ENCODE measurements at regions not wholly inside any gene's neighbourhood (a gene's known extent, or its start where the extent isn't known, plus 50 kb on each side); places are given as distances from the start of the nearest gene placed in this dataset.

- Histone ChIP-seq H3K9me3 (ENCODE audit: control insufficient read depth, low read length) (no peaks in the 10 kb centered on the region), H3K36me3 (ENCODE audit: control insufficient read depth, insufficient read depth, low read length) (no peaks in the 10 kb centered on the region), H3K4me1 (ENCODE audit: control insufficient read depth, insufficient read depth, low read length) (no peaks in the 10 kb centered on the region), H3K4me3 (ENCODE audit: insufficient read depth, low read depth, low read length) (no peak overlapping the region), H3K27me3 (ENCODE audit: control insufficient read depth, insufficient read depth, low read length, poor library complexity, severe bottlenecking) (no peaks in the 10 kb centered on the region), H3K27ac (ENCODE audit: insufficient read depth, low read depth, low read length, poor library complexity, severe bottlenecking) (no peak overlapping the region)
- WGBS, 2 experiments: 88 to 91% methylated on average over 17 of the region's 18 CpGs
Observed at GRCh38 chr10:35898716-35899440, 256.8 kb upstream of the FZD8 start.

DNA sequence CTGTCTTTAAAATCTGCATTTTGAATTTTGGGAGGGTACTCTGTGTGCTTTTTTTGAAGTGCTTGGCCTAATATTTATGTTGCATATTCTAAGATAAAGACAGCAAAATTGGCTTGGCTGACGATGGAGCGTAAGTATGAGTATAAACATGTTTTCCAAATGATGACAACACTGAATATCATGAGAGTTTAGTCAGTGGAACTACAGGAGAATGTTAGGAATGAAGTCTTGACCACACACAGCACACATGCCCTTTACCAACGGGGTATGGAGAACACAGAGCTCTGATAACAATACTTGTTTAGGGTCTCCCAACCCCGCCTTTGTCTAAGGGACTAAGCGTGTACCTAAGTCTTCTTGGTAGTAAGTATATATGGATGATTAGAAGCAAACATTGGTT, 253.9 kb upstream of the FZD8 start:
- 96 to 98% methylated on average over 5 of the region's 5 CpGs for WGBS, 2 experiments

DNA sequence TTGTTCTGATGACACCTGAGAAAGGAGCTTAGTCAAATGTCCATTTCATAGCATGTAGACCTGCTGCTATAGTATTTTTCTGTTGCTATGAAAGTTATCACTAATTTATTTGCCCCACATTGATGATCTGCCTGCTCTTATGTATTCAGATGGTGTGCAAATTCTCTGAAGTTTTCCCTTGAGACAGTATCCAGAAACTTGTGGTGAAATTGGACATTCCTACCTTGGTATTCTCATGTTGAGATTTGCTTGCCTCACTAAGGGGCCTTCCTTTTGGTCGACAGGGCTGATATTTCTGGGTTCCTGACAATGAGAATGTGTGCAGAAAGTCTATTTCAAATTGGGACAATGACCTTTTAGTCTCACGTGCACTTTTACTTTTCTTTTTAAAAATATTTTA, 253.2 kb upstream of the FZD8 start:
- H3K9me3 ChIP-seq (ENCODE audit: control insufficient read depth, low read length): no peaks in the 10 kb centered on the region
- WGBS, 2 experiments: 95 to 100% methylated on average over 1 to 2 of the region's 2 CpGs
- no peak overlapping the region for H3K27ac ChIP-seq (ENCODE audit: insufficient read depth, low read depth, low read length, poor library complexity, severe bottlenecking)

More for the DNA sequence above, 253.9 kb upstream of the FZD8 start:
- no peak overlapping the region for H3K4me3 ChIP-seq (ENCODE audit: insufficient read depth, low read depth, low read length)
- no peak overlapping the region for H3K27ac ChIP-seq (ENCODE audit: insufficient read depth, low read depth, low read length, poor library complexity, severe bottlenecking)
- no peaks in the 10 kb centered on the region for H3K36me3 ChIP-seq (ENCODE audit: control insufficient read depth, insufficient read depth, low read length)
- no peaks in the 10 kb centered on the region for H3K4me1 ChIP-seq (ENCODE audit: control insufficient read depth, insufficient read depth, low read length)
- no peaks in the 10 kb centered on the region for H3K27me3 ChIP-seq (ENCODE audit: control insufficient read depth, insufficient read depth, low read length, poor library complexity, severe bottlenecking)
- H3K9me3 ChIP-seq (ENCODE audit: control insufficient read depth, low read length): no peaks in the 10 kb centered on the region

DNA sequence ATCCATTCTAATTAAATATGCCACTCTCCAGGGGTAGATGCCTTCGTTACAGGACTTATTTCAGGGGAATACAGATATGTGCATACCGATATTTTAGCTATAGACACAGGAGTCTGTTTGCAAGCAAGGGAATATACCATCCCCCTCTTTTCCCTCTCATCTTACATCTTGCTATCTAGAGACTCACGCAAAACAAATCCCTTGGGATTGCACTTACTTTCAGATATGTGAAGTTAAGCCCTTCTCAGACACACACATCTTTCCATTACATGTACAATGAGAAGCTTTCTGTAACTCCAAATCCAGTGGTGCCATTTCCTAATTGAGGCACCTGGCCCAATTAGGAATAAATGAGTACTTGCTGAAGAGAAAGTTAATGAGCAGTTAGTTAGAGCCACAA, 250.4 kb upstream of the FZD8 start:
- Histone ChIP-seq H3K36me3 (ENCODE audit: control insufficient read depth, insufficient read depth, low read length) (no peaks in the 10 kb centered on the region), H3K9me3 (ENCODE audit: control insufficient read depth, low read length) (no peaks in the 10 kb centered on the region), H3K27ac (ENCODE audit: insufficient read depth, low read depth, low read length, poor library complexity, severe bottlenecking) (no peak overlapping the region), H3K27me3 (ENCODE audit: control insufficient read depth, insufficient read depth, low read length, poor library complexity, severe bottlenecking) (no peaks in the 10 kb centered on the region), H3K4me1 (ENCODE audit: control insufficient read depth, insufficient read depth, low read length) (no peaks in the 10 kb centered on the region), H3K4me3 (ENCODE audit: insufficient read depth, low read depth, low read length) (no peak overlapping the region)
- WGBS, 2 experiments: 88 to 93% methylated on average over 3 of the region's 3 CpGs

More for the DNA sequence above, 253.2 kb upstream of the FZD8 start:
- no peaks in the 10 kb centered on the region for H3K4me1 ChIP-seq (ENCODE audit: control insufficient read depth, insufficient read depth, low read length)
- no peak overlapping the region for H3K4me3 ChIP-seq (ENCODE audit: insufficient read depth, low read depth, low read length)
- H3K27me3 ChIP-seq (ENCODE audit: control insufficient read depth, insufficient read depth, low read length, poor library complexity, severe bottlenecking): no peaks in the 10 kb centered on the region
- H3K36me3 ChIP-seq (ENCODE audit: control insufficient read depth, insufficient read depth, low read length): no peaks in the 10 kb centered on the region

- H3K4me1 ChIP-seq (ENCODE audit: control insufficient read depth, insufficient read depth, low read length): no peaks in the 10 kb centered on the region
- no peaks in the 10 kb centered on the region for H3K36me3 ChIP-seq (ENCODE audit: control insufficient read depth, insufficient read depth, low read length)
- H3K9me3 ChIP-seq (ENCODE audit: control insufficient read depth, low read length): no peaks in the 10 kb centered on the region
- WGBS, 2 experiments: 70 to 82% methylated on average over 2 of the region's 2 CpGs
- H3K27me3 ChIP-seq (ENCODE audit: control insufficient read depth, insufficient read depth, low read length, poor library complexity, severe bottlenecking): no peaks in the 10 kb centered on the region
- no peak overlapping the region for H3K4me3 ChIP-seq (ENCODE audit: insufficient read depth, low read depth, low read length)
- no peak overlapping the region for H3K27ac ChIP-seq (ENCODE audit: insufficient read depth, low read depth, low read length, poor library complexity, severe bottlenecking)
Observed at GRCh38 chr10:35890676-35891495, 248.8 kb upstream of the FZD8 start.

DNA sequence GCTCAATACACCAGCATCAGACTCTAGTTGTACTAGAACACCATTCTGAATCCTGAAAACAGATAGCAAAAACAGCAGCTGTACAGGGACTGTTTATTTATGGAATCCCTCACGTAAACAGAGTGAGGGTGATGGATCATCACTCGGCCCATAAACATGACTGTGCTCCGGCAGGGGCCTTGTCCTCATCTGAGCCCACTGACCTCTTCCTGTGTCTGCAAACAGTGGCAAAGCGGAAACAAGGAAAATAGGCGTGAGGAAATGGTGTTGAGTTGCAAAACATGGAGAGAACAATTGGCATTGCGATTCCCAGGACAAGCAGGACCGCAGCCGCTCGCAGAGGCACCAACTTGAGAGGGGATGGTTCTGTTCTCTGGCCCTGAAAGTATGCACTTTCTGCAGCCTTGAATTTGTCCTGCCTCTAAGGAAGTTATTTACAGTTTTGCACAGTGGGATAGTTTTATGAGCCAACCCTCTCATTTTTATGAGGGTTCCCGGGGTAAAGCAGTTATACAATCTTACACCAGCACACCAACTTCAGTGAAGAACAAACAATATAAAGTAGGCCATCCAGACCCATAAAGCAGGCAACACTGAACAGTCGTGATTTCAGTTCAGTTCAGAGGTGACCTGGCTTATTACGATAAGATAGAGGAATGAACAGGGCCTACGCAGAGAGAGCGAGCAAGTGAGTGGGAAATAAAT, 248.0 kb upstream of the FZD8 start:
- no peaks in the 10 kb centered on the region for H3K36me3 ChIP-seq (ENCODE audit: control insufficient read depth, insufficient read depth, low read length)

DNA sequence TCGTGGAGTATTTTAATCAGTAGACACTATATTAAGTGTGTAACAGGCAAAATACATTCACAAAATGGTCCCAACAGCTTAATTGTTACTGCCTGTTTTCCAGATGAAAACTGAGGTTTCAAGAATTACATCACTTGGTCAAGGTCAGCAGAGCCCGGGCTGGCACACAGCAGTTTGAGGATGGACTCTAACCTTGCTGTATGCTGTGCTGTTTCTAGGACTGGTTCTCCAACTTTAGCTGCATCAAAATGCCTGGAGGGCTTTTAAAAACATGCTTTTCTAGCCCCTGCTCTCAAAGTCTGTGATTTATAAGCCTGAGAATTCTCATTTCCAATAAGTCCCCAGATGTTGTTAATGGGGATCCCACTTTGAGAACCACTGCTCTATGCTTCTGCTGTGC, 247.1 kb upstream of the FZD8 start:
- Histone ChIP-seq H3K4me1 (ENCODE audit: control insufficient read depth, insufficient read depth, low read length) (peaks cover 9% of the 10 kb centered on the region), H3K27me3 (ENCODE audit: control insufficient read depth, insufficient read depth, low read length, poor library complexity, severe bottlenecking) (no peaks in the 10 kb centered on the region), H3K9me3 (ENCODE audit: control insufficient read depth, low read length) (no peaks in the 10 kb centered on the region), H3K4me3 (ENCODE audit: insufficient read depth, low read depth, low read length) (no peak overlapping the region), H3K27ac (ENCODE audit: insufficient read depth, low read depth, low read length, poor library complexity, severe bottlenecking) (no peak overlapping the region), H3K36me3 (ENCODE audit: control insufficient read depth, insufficient read depth, low read length) (no peaks in the 10 kb centered on the region)
- 95 to 98% methylated on average over 1 of the region's 2 CpGs for WGBS, 2 experiments

More for the DNA sequence above, 248.0 kb upstream of the FZD8 start:
- 93 to 95% methylated on average over 14 of the region's 14 CpGs for WGBS, 2 experiments
- Histone ChIP-seq H3K27me3 (ENCODE audit: control insufficient read depth, insufficient read depth, low read length, poor library complexity, severe bottlenecking) (no peaks in the 10 kb centered on the region), H3K27ac (ENCODE audit: insufficient read depth, low read depth, low read length, poor library complexity, severe bottlenecking) (no peak overlapping the region), H3K4me3 (ENCODE audit: insufficient read depth, low read depth, low read length) (no peak overlapping the region), H3K4me1 (ENCODE audit: control insufficient read depth, insufficient read depth, low read length) (no peaks in the 10 kb centered on the region), H3K9me3 (ENCODE audit: control insufficient read depth, low read length) (no peaks in the 10 kb centered on the region)

DNA sequence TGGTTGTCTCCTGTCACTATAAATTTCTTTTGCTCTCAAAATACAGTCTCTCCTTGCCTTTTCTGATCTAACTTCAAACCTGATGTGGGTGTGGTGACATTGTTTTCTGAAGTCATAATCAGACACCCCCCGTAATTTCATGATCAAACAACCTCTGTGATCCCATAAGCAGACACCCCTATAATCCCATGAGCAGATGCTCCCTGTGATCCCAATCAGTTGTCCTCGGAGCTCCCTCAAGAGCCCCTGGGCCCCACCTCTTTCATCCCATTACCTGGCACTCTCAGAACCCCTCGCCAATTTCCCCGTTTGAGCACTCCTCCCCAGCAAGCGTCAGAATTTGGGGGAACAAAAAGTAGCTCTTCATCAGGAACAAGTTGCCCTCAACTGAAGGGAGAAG, 246.3 kb upstream of the FZD8 start:
- Histone ChIP-seq H3K27me3 (ENCODE audit: control insufficient read depth, insufficient read depth, low read length, poor library complexity, severe bottlenecking) (no peaks in the 10 kb centered on the region), H3K36me3 (ENCODE audit: control insufficient read depth, insufficient read depth, low read length) (no peaks in the 10 kb centered on the region), H3K4me3 (ENCODE audit: insufficient read depth, low read depth, low read length) (no peak overlapping the region), H3K9me3 (ENCODE audit: control insufficient read depth, low read length) (no peaks in the 10 kb centered on the region), H3K27ac (ENCODE audit: insufficient read depth, low read depth, low read length, poor library complexity, severe bottlenecking) (no peak overlapping the region), H3K4me1 (ENCODE audit: control insufficient read depth, insufficient read depth, low read length) (peaks cover 14% of the 10 kb centered on the region)
- WGBS, 2 experiments: 93 to 98% methylated on average over 5 of the region's 5 CpGs

DNA sequence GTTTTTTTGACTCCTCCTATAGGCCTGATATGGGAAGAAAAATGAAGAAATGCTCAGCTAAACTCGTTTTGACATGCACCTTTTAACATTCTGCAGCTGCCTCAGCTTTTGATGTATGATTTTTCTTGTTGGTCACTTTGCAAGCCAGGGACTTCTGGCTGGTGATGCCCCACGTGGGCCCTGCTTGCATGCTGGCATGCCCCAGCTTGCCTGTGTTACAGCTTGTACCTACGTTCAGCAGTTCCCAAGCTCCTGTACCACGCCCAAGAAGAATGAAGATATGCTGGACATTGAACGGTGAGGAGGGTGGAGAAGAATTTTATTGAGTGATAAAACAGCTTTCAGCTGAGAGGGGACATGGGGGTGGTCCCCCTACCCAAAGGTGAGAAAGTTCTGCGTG, 245.6 kb upstream of the FZD8 start:
- WGBS, 2 experiments: 92 to 93% methylated on average over 6 of the region's 6 CpGs
- no peak overlapping the region for H3K4me3 ChIP-seq (ENCODE audit: insufficient read depth, low read depth, low read length)
- H3K4me1 ChIP-seq (ENCODE audit: control insufficient read depth, insufficient read depth, low read length): peaks cover 14% of the 10 kb centered on the region
- no peaks in the 10 kb centered on the region for H3K36me3 ChIP-seq (ENCODE audit: control insufficient read depth, insufficient read depth, low read length)
- H3K9me3 ChIP-seq (ENCODE audit: control insufficient read depth, low read length): no peaks in the 10 kb centered on the region
- no peaks in the 10 kb centered on the region for H3K27me3 ChIP-seq (ENCODE audit: control insufficient read depth, insufficient read depth, low read length, poor library complexity, severe bottlenecking)
- H3K27ac ChIP-seq (ENCODE audit: insufficient read depth, low read depth, low read length, poor library complexity, severe bottlenecking): no peak overlapping the region

DNA sequence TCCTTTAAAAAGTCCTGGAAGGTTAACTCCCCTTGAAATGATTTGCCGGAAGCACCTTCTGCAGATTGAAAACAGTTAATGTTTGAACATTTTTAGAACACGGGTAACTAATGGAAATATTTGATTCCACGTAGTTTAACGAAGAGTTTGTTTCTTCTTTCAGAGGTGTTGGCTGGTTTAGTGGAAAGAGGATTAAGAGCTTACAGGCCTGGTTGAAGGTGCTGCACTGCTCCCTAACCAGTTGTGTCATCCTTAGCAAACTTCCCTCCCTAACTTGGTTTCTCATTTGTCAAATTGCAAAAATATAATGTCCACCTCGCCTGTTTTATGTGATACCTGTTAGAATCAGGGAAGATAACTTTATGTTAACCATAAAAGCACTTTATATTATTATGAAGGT, 243.0 kb upstream of the FZD8 start:
- Histone ChIP-seq H3K4me1 (ENCODE audit: control insufficient read depth, insufficient read depth, low read length) (peaks cover 14% of the 10 kb centered on the region), H3K9me3 (ENCODE audit: control insufficient read depth, low read length) (no peaks in the 10 kb centered on the region), H3K36me3 (ENCODE audit: control insufficient read depth, insufficient read depth, low read length) (no peaks in the 10 kb centered on the region), H3K4me3 (ENCODE audit: insufficient read depth, low read depth, low read length) (no peak overlapping the region), H3K27ac (ENCODE audit: insufficient read depth, low read depth, low read length, poor library complexity, severe bottlenecking) (no peak overlapping the region), H3K27me3 (ENCODE audit: control insufficient read depth, insufficient read depth, low read length, poor library complexity, severe bottlenecking) (no peaks in the 10 kb centered on the region)
- WGBS, 2 experiments: 72 to 76% methylated on average over 4 to 5 of the region's 5 CpGs

All from ectodermal cell (in vitro differentiated cells).